ENCODE measurements at regions not wholly inside any gene's neighbourhood (a gene's known extent, or its start where the extent isn't known, plus 50 kb on each side); places are given as distances from the start of the nearest gene placed in this dataset.

- TF ChIP-seq CTCF (IDR thresholded peaks at IDR 0.05; ENCODE audit: low read length) (no peak), EZH2 (optimal IDR thresholded peaks at IDR 0.05; ENCODE audit: low read depth, low read length) (no peak), EZH2phosphoT487 (IDR thresholded peaks at IDR 0.05; ENCODE audit: low read length) (no peak)
Measured at GRCh38 chr4:12957108-12957507, 527.0 kb downstream of the RAB28 start.
